Left lung (tissue), 4 donors: ENCODE measurements at regions not wholly inside any gene's neighbourhood (a gene's known extent, or its start where the extent isn't known, plus 50 kb on each side); places are given as distances from the start of the nearest gene placed in this dataset.

Source experiments
- ATAC-seq: fragments of 200-7000 bp; cut with Tn5 transposase; one replicate; pipeline ENCODE4 v1.9.1; 2020; ENCODE audit warnings: moderate library complexity
- DNase-seq, 4 donors: peaks; one replicate each; pipeline ENCODE4 v3.0.0-alpha.2; 2013 to 2020
- H3K27ac ChIP-seq, 2 donors: fragments of 200-600 bp; sonication (generic) in 1 of 2; one replicate each; pipeline versions ENCODE4 v1.5.0 to v1.8.0; 2020 to 2021
- H3K27me3 ChIP-seq, 2 donors: fragments of 200-600 bp; sonication (generic) in 1 of 2; one replicate each; pipeline versions ENCODE4 v1.5.0 to v1.8.0; 2020 to 2021
- H3K36me3 ChIP-seq, 2 donors: fragments of 200-600 bp; sonication (generic) in 1 of 2; one replicate each; pipeline versions ENCODE4 v1.5.0 to v1.8.0; 2020 to 2021
- H3K4me1 ChIP-seq, 2 donors: fragments of 200-600 bp; one replicate each; pipeline ENCODE4 v1.8.0; 2021
- H3K4me3 ChIP-seq, 2 donors: fragments of 200-600 bp; sonication (generic) in 1 of 2; one replicate each; pipeline versions ENCODE4 v1.5.0 to v1.8.0; 2020 to 2021; ENCODE audit warnings: mild to moderate bottlenecking in 1 of 2
- H3K9me3 ChIP-seq, 2 donors: fragments of 200-600 bp; sonication (generic) in 1 of 2; one replicate each; pipeline versions ENCODE4 v1.5.0 to v1.8.0; 2020 to 2021
- CTCF ChIP-seq, 2 donors: fragments of 200-600 bp; sonication (generic) in 1 of 2; IDR thresholded peaks; one replicate each; pipeline versions ENCODE4 v1.5.0 to v1.8.0; 2021; ENCODE audit warnings: antibody characterized with exemption in 2 of 2
- intact Hi-C, 2 donors: fragments of 100-400 bp; cut with DNase I; formaldehyde crosslinking; loops; one replicate each; pipeline versions ENCODE4 v1.11.2 to v1.14.2; 2022
- donor health status: DM: no; HTN: yes; CAD: no.
- donor health status: DM: no; HTN: no; CAD: no.

- no peak for TF ChIP-seq CTCF (IDR thresholded peaks at IDR 0.05)
- no peaks in the 10 kb centered on the region for H3K9me3 ChIP-seq
- no peaks in the 10 kb centered on the region for H3K4me1 ChIP-seq
- no peaks in the 10 kb centered on the region for H3K36me3 ChIP-seq
- no peaks in the 10 kb centered on the region for H3K27me3 ChIP-seq
- DNase-seq (no peak), ATAC-seq (no peak)
- no peak overlapping the region for H3K27ac ChIP-seq
- H3K4me3 ChIP-seq: no peak overlapping the region
- intact Hi-C loops: no loop called here
Observed at GRCh38 chr2:33897741-33898140, 298.6 kb upstream of the FAM98A start.

- DNase-seq (no peak), ATAC-seq (no peak)
- H3K27ac ChIP-seq: no peak overlapping the region
- TF ChIP-seq CTCF (IDR thresholded peaks at IDR 0.05): no peak
- no peaks in the 10 kb centered on the region for H3K36me3 ChIP-seq
- no peaks in the 10 kb centered on the region for H3K9me3 ChIP-seq
- no peaks in the 10 kb centered on the region for H3K27me3 ChIP-seq
- H3K4me1 ChIP-seq: no peaks in the 10 kb centered on the region
- intact Hi-C loops: no loop called here
- no peak overlapping the region for H3K4me3 ChIP-seq
Observed at GRCh38 chr2:33893824-33894223, 294.7 kb upstream of the FAM98A start.

- ATAC-seq: no peak
- Histone ChIP-seq H3K27ac (no peak overlapping the region), H3K36me3 (no peaks in the 10 kb centered on the region), H3K4me1 (no peaks in the 10 kb centered on the region), H3K9me3 (no peaks in the 10 kb centered on the region), H3K4me3 (no peak overlapping the region), H3K27me3 (no peaks in the 10 kb centered on the region)
- intact Hi-C loops: no loop called here
- TF ChIP-seq CTCF (IDR thresholded peaks at IDR 0.05): no peak
- DNase-seq: peak in 2 of 4 donors; percentile 35 to 42
Observed at GRCh38 chr2:33891616-33892015, 292.5 kb upstream of the FAM98A start.

GRCh38 chr2:33890686-33891085, 291.6 kb upstream of the FAM98A start:
- Histone ChIP-seq H3K4me3 (no peak overlapping the region), H3K4me1 (no peaks in the 10 kb centered on the region), H3K27ac (no peak overlapping the region), H3K36me3 (no peaks in the 10 kb centered on the region), H3K9me3 (no peaks in the 10 kb centered on the region), H3K27me3 (no peaks in the 10 kb centered on the region)
- intact Hi-C loops: no loop called here
- no peak for DNase-seq
- no peak for TF ChIP-seq CTCF (IDR thresholded peaks at IDR 0.05)
- ATAC-seq: no peak

GRCh38 chr2:33877348-33878016, 278.4 kb upstream of the FAM98A start:
- Histone ChIP-seq H3K9me3 (peaks cover 0 to 7% of the 10 kb centered on the region in 2 donors), H3K27me3 (no peaks in the 10 kb centered on the region), H3K27ac (no peak overlapping the region), H3K4me1 (no peaks in the 10 kb centered on the region), H3K36me3 (no peaks in the 10 kb centered on the region), H3K4me3 (no peak overlapping the region)
- ATAC-seq (no peak), DNase-seq (no peak)
- TF ChIP-seq CTCF (IDR thresholded peaks at IDR 0.05): no peak
- intact Hi-C loops: no loop called here
